Stimulated activated naive CD8-positive, alpha-beta T cell treated with anti-CD3 and anti-CD28 coated beads, Interleukin-15, Interleukin-2, amounts not matched to agents 100 U/mL and 50 U/mL, for 24 hours (primary cell): ENCODE measurements at regions not wholly inside any gene's neighbourhood (a gene's known extent, or its start where the extent isn't known, plus 50 kb on each side); places are given as distances from the start of the nearest gene placed in this dataset.

Source experiments
- ATAC-seq: fragments of 150-1000 bp; cut with Tn5 transposase; one replicate; pipeline ENCODE4 v1.10.0; 2021
- DNase-seq: peaks from one replicate; pipeline ENCODE4 v3.0.0; 2021

DNA sequence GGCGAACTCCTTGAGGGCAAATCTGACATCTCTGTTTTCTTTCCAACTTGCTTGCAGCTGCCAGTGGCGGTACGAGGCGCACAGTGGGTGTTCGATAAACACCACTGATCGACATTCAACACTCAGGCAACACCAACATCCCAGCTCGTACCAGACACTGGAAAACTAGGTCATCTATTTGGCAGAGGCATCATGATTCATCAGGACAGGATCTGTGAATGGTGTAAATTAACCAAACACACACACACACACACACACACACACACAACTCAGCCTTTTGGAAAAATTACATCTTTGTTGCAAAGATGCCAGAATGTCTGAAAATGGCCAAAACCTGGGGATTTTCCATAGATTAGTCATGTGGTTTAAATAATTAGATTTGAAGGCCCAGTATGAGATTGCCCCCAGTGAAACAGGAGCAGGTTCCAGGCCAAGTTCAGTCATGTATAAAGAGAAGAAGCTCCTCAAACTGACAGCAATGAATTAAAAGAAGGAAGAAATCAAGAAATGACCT is 150.5 kb upstream of the NCKAP5 start:
- no peak for DNase-seq

DNA sequence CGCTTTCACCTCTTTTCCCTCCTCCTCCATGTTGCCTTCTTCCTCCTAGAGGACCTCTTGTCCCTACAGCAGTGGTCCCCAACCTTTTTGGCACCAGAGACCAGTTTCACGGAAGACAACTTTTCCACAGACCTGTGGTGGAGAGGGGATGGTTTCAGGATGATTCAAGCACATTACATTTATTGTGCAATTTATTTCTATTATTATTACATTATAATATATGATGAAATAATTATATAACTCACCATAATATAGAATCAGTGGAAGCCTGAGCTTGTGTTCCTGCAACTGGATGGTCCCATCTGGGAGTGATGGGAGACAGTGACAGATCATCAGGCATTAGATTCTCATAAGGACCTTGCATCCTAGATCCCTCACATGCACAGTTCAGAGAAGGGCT is 152.2 kb upstream of the NCKAP5 start:
- DNase-seq (no peak), ATAC-seq (no peak)

More for the DNA sequence above, 150.5 kb upstream of the NCKAP5 start:
- no peak for ATAC-seq

DNA sequence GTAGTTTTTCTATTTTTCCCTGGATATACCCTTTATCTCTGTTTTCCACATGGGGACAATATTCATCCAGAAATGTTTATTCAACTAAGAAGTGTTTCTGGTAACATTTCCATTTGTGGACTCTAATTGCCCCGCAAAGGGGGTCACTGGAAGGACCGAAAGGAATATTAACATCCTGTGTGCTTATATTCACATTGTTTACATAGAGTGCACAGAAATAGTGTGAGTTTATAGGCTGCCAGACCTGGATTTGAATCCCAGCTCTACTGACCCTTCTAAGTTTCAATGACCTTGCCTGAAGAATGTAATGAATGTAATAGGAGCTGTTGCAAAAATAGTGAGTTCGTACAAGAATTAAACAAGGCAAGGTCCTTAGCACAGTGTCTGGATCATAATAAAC is 152.9 kb upstream of the NCKAP5 start:
- ATAC-seq (no peak), DNase-seq (no peak)

DNA sequence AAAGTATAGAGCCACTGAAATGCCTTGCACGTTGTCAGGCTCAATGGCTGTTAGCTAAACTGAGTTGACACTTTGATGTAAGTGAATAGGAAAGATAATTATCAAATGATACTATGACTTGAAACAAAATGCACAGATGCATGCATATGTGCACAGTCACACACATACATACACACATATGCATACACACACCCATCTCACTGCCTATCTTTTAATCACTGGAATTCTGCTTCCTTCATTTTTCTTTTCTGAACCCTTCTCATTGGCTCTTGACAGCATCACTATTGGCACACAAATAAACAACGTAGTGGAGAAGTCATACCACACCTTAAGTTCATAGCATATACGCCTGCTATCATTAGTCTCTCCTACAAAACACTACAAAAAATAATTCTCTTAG is 154.9 kb upstream of the NCKAP5 start:
- ATAC-seq (no peak), DNase-seq (no peak)

DNA sequence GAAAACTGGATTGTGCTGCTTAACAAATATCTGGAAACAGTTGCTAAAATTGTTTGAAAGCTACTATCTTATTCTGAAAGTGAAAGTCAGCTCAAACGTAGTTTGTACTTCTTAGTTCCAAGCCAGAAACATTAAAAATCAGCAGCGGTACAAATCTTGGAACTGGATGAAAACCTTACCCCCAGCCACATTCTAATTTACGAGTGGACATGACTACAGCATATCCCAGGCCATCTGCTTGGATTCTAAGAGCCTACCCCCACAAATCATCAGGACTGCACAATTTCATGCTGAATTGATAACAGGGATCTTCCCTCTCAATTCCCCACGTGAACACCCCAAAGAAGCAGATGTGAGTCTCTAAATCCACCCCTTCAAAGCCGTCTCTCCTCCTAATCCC is 158.7 kb upstream of the NCKAP5 start:
- ATAC-seq = no peak

DNA sequence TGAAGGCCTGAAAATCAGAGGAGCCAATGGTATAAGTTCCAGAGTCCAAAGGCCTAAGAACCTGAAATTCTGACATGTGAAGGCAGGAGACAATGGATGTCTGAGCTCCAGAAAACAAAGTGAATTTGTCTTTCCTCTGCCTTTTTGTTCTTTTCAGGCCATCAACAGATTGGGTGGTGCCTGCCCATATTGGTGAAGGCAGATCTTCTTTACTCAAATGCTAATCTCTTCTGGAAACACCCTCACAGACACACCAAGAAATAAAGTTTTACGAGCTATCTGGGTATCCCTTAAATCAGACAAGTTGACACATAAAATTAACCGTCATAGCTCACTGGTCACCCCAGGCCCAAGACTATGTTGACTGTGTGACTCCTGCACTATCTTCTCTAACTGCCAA is 163.8 kb upstream of the NCKAP5 start:
- DNase-seq (no peak), ATAC-seq (no peak)

More for the DNA sequence above, 158.7 kb upstream of the NCKAP5 start:
- DNase-seq = no peak

DNA sequence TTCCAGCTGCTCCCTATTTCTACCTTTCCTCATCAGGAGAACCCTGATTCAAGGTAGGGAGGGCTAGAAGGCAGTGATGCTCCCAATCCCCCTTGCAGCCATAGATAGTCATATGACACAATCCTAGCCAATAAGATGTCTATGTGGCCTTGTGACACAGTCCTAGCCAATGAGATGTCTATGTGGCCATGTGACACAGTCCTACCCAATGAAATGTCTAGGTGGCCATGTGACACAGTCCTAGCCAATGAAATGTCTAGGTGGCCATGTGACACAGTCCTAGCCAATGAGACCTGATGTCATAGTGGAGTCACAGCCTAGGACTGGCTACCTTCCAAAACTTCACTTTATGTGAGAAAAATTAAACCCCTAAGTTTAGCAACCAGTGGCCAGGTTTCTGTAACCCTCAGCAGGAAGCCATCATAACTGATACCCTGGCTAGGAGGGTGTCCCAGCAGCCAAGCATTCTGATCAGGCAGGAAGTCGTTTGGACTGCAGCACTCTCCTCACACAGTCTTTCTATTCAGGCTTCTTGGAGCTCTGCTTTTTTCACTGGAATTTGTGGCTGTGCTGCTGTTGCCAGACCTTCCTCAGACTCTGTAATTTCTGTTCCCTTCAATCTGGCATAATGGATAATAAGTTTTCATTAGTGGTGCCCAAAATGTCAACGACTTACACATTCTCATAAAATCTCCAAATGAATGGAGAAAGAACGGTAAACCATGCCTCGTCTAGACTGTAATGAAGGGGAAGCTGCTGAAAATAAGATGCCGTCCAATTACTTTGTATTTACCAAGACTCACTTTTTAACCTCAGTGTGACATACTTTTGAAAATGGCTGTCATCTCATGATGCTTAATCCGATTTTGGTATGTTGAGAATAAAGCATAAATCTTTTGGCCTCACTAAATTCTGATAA is 165.0 kb upstream of the NCKAP5 start:
- DNase-seq (no peak), ATAC-seq (no peak)

DNA sequence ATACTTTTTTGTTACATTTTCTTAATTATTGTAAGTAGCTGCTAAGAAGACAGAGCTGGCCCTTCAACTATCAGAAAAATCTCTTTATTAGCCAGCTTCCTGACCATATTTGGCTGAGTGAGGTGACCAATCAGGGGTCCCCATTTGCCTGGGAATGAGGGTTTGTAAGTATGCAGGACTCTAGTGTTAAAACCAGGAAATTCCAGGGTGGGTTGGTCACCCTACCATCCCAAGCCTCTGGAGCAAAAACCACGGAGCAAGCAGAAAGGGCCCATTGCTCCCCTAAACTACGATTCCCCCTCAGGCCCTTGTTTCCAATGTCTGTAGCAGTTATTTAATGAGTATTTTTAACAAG is 165.6 kb upstream of the NCKAP5 start:
- DNase-seq (no peak), ATAC-seq (no peak)

DNA sequence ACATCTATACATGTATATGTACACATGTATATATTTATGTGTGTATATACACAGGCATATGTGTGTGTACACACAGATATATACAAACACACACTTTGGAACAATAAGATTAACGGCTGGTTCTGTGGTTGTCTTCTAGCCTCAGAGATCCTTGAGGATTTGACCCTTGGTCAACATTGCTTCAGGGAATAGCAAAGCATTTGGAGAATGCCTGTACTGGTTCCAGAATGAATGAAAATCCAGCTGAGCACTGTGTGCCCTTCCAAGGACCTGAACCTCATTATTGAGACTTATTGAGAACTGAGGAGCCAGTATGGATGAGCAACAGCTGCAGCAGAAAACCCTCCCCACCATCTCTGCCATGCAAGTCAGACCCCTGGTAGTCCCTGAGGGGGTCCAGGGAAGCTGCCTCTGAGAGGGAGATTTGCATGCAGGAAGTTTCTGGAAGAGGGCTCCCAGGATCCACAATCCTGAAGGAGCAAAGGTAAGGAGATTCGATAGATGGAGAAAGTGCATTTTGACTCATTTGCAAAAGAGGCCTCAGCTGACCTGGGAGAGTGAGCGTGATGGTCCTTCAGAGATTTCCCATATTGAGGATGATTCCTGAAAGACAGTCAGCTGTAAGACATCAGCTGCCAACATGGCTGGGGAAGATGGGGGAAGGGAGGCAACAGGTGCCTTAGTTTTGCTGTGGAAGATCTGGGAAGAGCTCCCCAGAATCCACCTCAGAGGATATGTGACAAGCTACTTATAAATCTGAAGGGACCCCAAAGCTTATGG is 166.6 kb upstream of the NCKAP5 start:
- ATAC-seq = no peak
- DNase-seq = no peak

DNA sequence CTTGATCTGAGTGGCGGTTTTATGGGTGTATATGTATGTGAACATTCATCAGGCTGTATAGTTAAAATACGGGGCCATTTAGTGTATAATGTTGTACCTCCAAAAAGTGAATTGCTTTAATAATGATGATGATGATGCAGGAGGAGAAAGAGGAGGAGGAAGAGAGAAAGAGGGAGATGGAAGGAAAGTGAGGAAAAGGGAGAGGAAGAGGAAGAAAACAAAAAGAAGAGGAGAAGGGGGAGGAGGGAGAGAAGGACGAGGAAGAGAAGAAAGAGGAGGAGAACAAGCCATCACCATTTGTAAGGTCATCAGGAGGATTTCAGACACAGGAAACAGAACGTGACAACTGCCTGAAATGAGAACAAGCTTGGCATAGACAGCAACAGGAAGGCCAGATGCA is 168.4 kb upstream of the NCKAP5 start:
- DNase-seq = no peak
- ATAC-seq = no peak

DNA sequence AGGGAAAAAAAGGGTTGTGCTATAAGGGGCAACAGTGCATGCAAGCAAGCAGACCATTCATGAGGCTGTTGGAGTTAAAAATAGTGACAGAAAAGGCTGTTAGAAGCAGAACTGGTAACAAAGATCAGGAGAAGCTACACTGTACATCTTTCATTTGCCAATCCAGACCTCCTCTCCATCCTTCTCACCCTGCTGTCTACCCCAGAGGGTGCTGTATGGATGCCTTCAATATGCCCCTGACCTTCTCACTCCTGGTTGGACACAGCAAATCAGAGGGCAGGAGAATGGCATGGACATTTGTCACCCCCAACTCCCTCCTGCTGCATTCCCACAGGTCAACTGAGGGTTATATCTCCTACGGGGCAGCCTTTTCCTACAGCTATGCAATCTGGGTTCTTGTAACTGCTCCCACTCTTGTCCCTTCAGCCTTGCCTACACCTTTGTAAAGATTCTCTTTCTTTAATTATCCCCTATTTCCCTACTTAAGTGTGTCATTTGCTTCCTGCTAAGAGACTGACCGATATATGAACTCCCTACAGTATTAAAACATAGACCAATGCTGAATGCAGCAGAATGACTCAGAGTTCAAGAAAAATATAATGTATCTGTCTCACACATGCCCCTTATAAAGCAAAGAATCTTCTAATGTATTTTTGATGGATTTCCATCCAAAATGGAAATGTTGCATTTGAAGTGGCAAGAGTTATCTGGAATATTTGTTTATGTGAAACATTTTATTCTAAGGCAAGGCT is 169.2 kb upstream of the NCKAP5 start:
- DNase-seq = no peak
- no peak for ATAC-seq

DNA sequence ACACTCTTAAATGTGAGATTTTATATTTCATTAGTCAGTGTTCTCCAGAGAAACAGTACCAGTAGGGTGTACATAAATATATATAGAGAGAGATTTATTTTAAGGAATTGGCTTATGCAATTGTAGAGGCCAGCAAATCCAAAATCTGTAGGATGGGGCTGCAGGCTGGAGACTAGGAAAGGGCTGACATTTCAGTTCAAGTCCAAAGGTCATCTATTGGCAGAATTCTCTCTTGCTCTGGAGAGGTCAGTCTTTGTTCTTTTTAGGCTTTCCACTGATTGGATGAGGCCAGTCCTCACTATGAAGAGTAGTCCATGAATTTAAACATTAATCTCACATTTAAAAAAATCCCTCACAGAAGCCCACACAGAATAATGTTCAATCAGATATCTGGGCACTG is 170.8 kb upstream of the NCKAP5 start:
- DNase-seq (no peak), ATAC-seq (no peak)

DNA sequence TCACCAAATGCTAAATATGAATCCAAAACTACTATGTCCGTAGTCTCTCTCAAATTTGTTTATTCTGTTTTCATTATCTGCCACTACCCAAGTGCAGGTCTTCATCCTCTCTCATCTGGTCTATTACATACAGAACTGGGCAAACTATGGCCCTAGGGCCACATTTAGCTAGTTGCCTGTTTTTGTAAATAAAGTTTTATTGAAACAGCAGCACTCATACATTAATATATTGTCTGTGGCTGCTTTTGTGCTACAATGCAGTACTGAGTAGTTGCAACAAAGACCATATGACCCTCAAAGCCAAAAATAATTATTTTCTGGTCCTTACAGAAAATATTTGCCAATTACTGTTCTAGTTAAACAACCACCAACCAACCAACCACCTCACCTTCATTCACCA is 172.2 kb upstream of the NCKAP5 start:
- ATAC-seq = no peak

DNA sequence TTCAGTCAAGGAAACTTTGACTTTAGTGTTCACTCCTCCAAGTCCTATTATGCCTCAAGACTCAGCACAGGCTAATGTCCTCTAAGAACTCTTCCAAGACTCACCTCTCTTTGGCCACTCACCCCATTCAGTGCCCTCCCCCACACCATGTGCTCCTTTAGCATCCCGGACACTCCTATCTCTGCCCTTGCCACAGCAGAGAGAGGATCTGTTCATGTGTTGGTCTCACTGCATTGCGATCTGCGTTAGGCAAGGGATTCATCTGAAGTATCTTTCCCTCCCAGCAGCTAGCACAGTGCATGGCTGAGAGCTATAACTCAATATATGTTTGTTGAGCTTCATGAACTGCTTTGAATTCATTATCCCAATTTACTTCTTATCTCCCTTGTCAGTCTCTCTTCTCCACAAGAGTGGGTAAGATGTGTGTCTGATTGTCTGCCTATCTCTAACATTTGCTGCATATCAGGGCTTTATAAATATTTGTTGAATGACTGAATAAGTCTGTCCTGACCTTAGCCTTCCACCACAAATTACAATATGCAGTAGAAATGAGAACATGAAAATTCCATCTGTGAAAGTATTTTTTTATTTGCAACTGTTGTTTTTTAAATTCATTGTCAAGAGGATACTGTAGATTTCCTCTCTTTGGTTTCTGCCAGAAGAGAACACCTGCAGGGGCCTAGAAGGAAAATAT is 179.9 kb upstream of the NCKAP5 start:
- no peak for DNase-seq
- ATAC-seq = no peak

More for the DNA sequence above, 172.2 kb upstream of the NCKAP5 start:
- no peak for DNase-seq

DNA sequence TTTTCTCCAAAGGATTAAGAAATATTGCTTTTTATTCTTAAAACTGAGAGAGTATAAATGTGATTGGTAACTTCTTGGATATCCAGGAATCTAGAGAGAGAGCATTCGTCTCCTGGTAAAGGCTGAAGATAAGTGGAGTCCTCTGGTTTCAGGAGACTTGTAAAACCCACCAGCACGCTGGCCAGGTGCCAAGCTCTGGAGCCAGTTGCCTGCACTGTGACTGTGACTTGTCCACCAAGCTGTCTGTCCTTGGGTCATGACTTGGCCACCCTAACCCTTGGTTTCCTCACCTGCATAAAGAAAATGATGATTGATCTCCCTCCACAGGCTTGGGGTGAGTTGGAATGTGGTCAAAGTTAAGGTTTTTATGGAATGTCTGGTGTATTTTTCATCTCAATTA is 185.4 kb upstream of the NCKAP5 start:
- DNase-seq (no peak), ATAC-seq (no peak)

DNA sequence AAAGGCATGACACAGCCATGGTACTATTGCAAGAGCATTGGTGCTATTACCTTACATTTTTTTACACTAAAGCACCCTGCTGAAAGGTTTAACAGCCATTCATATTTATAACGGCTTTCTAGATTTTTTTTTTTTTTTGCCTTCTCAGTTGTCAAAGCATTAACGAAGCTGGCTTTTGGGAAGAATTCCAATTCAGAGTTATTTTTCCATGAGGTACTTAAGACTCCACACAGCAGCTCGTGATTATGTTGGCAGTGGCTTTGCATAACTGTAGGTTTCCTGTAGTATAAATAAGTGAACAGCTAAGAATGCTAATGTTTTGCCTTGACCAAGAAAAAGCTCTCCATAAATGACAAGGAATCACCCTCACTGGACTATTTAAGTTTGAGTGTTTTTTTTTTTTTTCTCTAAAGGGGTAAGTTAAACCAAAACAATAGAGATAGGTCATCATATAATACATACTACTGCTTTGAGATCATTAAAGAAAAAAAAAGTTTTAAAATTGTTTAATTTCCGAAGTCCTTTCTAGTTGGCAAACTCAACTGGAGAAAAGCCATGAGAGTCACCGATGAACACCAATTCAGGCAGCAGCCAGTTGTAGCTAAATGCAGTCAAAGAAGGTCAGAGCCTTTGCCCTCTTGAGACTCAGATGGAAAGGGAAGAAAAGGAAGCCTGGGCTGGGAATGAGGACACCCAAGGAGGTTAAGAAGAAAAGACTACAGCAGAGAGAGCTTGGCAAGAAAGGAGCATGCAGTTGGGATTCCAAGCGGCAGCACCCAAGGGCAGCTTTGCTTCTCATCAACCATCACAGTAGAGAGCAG is 187.4 kb upstream of the NCKAP5 start:
- ATAC-seq = no peak

DNA sequence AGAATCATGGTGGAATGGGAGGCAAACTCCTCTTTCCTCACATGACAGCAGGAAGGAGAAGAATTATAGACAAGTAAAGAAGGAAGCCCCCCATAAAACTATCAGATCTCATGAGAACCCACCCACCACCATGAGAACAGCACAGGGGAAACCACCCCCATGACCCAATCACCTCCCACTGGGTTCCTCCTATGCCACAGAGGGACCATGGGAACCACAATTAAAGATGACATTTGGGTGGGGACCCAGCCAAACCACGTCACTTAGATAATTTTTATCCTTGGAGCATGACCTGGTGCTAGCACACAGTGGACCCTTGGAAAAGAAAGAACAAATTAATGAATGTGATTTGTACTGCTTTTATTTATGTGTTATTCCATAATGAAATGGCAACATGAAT is 188.6 kb upstream of the NCKAP5 start:
- DNase-seq (no peak), ATAC-seq (no peak)

More for the DNA sequence above, 187.4 kb upstream of the NCKAP5 start:
- no peak for DNase-seq

DNA sequence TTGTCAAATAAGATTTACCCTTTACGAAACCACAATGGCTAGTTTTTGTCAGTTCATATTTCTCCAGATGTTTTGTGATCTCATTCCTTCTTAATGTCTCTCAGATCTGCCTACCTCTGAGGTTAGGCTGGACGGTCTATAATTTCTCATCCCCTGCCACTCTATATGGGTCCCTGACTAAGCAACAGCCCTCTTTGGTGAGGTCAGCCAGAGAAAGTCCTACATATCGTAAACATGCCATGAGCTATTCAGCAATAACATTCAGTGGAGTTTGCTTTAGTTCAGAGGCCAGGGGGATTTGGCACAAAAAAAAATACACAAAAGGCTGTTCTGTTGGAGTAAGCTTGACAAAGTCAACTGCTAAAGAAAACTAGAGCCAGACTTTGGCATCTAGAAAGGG is 192.1 kb upstream of the NCKAP5 start:
- DNase-seq (no peak), ATAC-seq (no peak)

DNA sequence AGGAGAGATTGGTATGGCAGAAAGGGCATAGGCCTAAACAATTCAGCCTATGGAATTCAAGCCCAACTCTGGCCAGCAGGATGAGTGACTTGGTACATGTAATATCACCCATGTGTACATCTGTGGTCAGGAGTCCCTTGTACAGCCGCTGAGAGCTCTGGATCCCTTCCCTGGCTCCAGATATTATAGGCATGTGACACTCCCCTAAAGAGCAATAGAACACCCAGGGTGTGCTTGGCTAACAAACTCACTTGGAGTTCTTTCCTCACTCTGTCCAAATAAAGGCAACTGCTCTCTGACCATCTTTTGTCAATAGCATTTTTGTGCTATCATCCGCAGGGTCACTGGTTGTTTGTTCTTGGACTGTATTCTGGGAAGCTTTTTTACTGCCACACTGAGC is 197.4 kb upstream of the NCKAP5 start:
- ATAC-seq = no peak
- DNase-seq = no peak

DNA sequence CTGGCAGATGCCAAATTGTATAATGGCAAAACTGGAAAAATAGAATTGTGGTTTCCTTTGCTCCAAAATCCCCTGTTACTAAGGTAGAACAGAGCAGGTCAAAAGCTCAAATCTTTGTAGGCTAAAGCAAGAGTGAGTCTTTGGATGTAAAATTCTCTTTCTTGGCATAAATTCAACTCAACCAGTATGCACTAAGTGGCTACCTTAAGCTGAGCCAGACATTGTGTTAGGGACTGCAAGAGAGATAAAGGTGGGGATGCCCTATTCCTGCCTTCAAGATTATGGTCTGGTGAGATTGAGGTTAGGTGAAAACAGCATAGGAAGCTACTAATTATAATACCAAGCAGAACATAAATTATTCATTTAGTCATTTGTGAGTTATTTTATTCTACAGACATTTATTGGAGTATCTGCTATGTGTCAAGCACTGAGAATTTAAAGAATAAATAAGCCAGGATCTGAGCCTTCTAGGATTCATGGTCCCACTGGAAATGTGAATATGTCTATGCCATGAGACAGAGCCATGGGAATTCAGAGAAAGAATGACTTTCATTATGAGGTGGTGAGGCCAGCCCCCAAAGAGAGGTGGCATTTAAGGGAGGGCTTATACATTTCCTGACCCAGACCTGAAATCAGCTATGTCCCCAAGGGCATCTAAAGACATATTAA is 198.0 kb upstream of the NCKAP5 start:
- DNase-seq (no peak), ATAC-seq (no peak)

DNA sequence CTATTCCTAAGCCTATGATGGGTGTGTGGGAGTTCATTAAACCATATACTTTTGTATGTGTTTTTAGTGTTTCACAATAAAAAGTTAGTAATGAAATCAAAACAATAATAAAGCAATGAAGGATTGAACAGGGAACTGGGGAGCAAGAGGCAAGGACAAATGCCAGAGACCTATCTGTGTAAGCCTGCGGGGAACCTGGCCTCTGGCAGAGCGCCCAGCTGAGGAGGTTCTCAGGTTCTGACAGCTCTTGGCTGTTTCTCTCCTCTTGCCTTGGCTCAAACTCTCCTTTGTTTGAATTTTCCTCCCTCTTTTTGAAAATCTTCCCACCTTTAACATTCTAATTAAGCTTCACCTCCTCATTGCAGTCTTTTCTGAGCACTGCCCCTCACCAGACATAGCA is 200.0 kb upstream of the NCKAP5 start:
- no peak for ATAC-seq

More for the DNA sequence above, 200.0 kb upstream of the NCKAP5 start:
- DNase-seq = no peak
